Mucosa of gallbladder (tissue), 1 donor: ENCODE measurements at regions not wholly inside any gene's neighbourhood (a gene's known extent, or its start where the extent isn't known, plus 50 kb on each side); places are given as distances from the start of the nearest gene placed in this dataset.

Source experiments
- DNase-seq: peaks from one replicate; pipeline ENCODE4 v3.0.0-alpha.2; 2020; ENCODE audit warnings: low spot score
- donor health status: DM: no; HTN: no; CAD: no.

GRCh38 chr6:74100719-74101287 is 404.8 kb downstream of the CD109 start:
- no peak for DNase-seq

GRCh38 chr6:74096329-74096728 is 400.3 kb downstream of the CD109 start:
- DNase-seq: no peak

- no peak for DNase-seq
Measured at GRCh38 chr6:74093361-74093760, 397.4 kb downstream of the CD109 start.

- DNase-seq: no peak
Measured at GRCh38 chr6:74091794-74092157, 395.8 kb downstream of the CD109 start.

- DNase-seq: peak; percentile 60
Measured at GRCh38 chr6:74091136-74091793, 395.3 kb downstream of the CD109 start.

GRCh38 chr6:74087899-74088298 is 391.9 kb downstream of the CD109 start:
- no peak for DNase-seq

- no peak for DNase-seq
Measured at GRCh38 chr6:74075896-74076295, 379.9 kb downstream of the CD109 start.

- peak; percentile 25 for DNase-seq
Measured at GRCh38 chr6:74075323-74075722, 379.3 kb downstream of the CD109 start.

GRCh38 chr6:74074645-74075044 is 378.6 kb downstream of the CD109 start:
- no peak for DNase-seq

- no peak for DNase-seq
Measured at GRCh38 chr6:74073999-74074398, 378.0 kb downstream of the CD109 start.

- DNase-seq: no peak
Measured at GRCh38 chr6:74073429-74073828, 377.4 kb downstream of the CD109 start.

GRCh38 chr6:74071214-74071613 is 375.2 kb downstream of the CD109 start:
- DNase-seq: no peak

- no peak for DNase-seq
Measured at GRCh38 chr6:74070711-74071110, 374.7 kb downstream of the CD109 start.

- no peak for DNase-seq
Measured at GRCh38 chr6:74070091-74070490, 374.1 kb downstream of the CD109 start.

GRCh38 chr6:74069089-74069581 is 373.1 kb downstream of the CD109 start:
- no peak for DNase-seq

GRCh38 chr6:74066168-74066871 is 370.3 kb downstream of the CD109 start:
- no peak for DNase-seq

GRCh38 chr6:74065705-74066104 is 369.7 kb downstream of the CD109 start:
- no peak for DNase-seq

GRCh38 chr6:74063391-74063790 is 367.4 kb downstream of the CD109 start:
- no peak for DNase-seq

GRCh38 chr6:74061201-74061600 is 365.2 kb downstream of the CD109 start:
- no peak for DNase-seq

GRCh38 chr6:74060354-74060753 is 364.4 kb downstream of the CD109 start:
- no peak for DNase-seq

GRCh38 chr6:74058606-74059005 is 362.6 kb downstream of the CD109 start:
- no peak for DNase-seq

- no peak for DNase-seq
Measured at GRCh38 chr6:74057326-74057725, 361.3 kb downstream of the CD109 start.

- no peak for DNase-seq
Measured at GRCh38 chr6:74054190-74054589, 358.2 kb downstream of the CD109 start.
